Loucy (cell line): ENCODE measurements at regions not wholly inside any gene's neighbourhood (a gene's known extent, or its start where the extent isn't known, plus 50 kb on each side); places are given as distances from the start of the nearest gene placed in this dataset.

Source experiments
- CTCF ChIP-seq: fragments of 200-600 bp; sonication (generic); conservative IDR thresholded peaks from 2 replicates; pipeline ENCODE4 v1.5.1; 2014; ENCODE audit warnings: mild to moderate bottlenecking, antibody characterized with exemption, low read length
- EZH2phosphoT487 ChIP-seq: fragments of 200-600 bp; IDR thresholded peaks from 2 replicates; pipeline ENCODE4 v1.6.1; 2018; ENCODE audit warnings: antibody characterized with exemption, mild to moderate bottlenecking, moderate library complexity, borderline replicate concordance

GRCh38 chr5:144100702-144101101, 69.8 kb downstream of the YIPF5 start:
- no peak for TF ChIP-seq CTCF
- no peak for TF ChIP-seq EZH2phosphoT487
